GM19452 (cell line): ENCODE measurements at regions not wholly inside any gene's neighbourhood (a gene's known extent, or its start where the extent isn't known, plus 50 kb on each side); places are given as distances from the start of the nearest gene placed in this dataset.

Experiments used
- ATAC-seq: cut with Tn5 transposase; IDR thresholded peaks from one replicate; pipeline ENCODE4 v1.9.1; 2021; ENCODE audit not compliant: unreplicated experiment

GRCh38 chr11:79594834-79595233 is 154.0 kb upstream of the TENM4 start:
- ATAC-seq = no peak

DNA sequence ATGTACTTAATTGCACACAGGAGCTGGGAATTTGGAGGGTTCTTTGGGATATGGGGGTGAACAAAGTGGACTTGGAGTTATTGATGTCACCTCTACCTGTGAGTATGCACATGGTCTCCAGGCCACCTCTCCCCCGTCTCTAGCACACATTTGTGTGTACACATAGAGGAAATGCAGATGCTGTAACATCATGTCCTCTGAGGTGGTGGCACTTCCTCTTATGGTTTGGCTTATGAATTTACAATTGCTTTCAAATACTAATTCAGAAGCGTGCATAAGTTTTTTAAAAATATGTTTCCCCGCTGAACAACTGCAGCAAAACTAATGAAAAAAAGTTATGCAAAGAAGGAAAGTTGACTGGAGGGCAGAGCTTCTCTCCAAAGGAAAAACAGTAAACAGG is 152.0 kb upstream of the TENM4 start:
- no peak for ATAC-seq

DNA sequence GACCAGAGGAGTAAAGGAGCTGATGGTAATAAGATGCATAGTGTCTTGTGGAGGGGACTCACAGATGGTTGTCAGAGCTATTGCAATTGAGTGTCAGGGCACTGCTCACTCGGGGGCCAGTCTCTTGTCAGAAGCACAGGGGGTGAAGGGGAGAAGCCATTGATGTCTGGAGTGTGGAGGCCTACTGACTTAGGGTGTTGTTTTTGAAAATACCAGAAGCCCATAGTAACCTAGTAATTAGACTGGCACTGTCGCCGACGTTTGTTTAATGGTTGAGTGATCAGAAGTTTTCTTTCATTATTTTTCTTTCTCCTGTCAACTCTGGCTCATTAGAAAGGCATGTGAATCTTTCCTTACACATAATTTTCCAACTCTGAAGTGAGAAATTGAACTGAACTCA is 151.6 kb upstream of the TENM4 start:
- ATAC-seq = no peak

GRCh38 chr11:79582434-79582833 is 141.6 kb upstream of the TENM4 start:
- no peak for ATAC-seq

DNA sequence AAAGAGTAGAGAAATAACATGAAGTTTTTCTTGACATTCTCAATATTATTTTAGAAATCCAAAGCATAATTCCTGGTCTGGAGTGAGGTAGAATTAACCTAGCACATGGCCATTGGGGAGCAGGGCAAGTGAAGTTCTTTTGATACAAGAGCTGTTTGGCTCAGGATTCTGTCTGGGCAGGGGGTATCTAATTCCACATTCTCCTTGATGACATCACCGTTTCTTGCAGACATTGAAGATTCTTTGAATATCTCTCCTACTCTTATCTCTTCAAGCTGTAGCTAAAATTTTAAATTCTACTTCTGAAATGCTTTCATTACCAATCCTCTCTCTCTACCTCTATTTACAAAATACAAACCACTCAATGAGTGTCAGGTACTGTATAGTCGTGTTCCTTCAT is 138.2 kb upstream of the TENM4 start:
- ATAC-seq = no peak

DNA sequence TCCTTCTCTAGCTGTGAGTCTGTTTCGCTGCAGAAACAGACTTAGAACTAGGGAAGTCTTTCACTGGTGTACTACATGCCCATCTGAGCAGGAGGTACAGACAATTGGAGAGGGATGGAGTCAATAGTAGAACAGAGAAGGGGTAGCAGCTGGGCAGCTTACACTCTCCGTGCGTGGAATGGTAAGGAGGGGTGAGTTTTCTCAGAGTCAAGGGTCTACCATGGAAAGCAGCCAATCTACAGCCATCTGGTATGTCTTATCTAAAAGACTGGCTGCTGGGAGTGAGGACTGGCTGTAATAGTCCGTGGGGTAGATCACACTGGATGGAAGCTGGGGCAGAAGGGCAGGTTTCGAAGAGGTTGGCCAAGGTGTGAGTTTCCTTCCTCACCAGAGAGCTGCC is 137.3 kb upstream of the TENM4 start:
- no peak for ATAC-seq

- ATAC-seq = no peak
Observed at GRCh38 chr11:79575701-79576100, 134.9 kb upstream of the TENM4 start.

GRCh38 chr11:79570104-79570503 is 129.3 kb upstream of the TENM4 start:
- no peak for ATAC-seq

DNA sequence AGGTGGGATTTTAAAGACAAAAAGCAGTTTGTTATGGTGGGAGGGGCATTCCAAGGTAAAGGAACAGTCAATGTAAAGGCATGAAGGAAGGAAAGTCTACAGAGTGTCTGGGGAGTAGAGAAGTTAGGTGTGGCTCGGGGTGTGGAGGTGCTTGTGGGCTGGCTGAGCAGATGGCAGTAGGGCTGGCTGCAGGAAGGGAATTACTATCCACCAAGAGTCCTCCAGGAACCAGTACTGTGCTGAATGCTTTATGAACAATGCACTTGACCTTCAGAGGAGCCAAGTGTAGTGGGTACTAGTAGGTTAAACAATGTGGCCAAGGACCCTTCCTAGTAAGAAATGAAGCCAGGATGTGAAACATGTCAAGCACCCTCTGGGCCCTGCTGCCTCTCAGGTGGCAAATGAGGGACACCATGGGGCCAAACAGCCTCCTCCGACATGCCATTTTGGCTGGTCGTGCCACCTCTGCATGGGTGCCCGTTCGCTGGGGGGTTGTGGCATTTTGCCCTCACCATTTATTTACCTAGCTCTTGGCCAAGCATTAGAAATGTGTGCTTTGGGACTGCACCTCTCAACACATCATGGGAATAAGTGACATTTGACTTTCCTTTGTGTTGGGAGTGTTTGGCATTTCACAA is 123.6 kb upstream of the TENM4 start:
- no peak for ATAC-seq

GRCh38 chr11:79561496-79561895 is 120.7 kb upstream of the TENM4 start:
- ATAC-seq = no peak

- no peak for ATAC-seq
Observed at GRCh38 chr11:79550809-79551208, 110.0 kb upstream of the TENM4 start.

DNA sequence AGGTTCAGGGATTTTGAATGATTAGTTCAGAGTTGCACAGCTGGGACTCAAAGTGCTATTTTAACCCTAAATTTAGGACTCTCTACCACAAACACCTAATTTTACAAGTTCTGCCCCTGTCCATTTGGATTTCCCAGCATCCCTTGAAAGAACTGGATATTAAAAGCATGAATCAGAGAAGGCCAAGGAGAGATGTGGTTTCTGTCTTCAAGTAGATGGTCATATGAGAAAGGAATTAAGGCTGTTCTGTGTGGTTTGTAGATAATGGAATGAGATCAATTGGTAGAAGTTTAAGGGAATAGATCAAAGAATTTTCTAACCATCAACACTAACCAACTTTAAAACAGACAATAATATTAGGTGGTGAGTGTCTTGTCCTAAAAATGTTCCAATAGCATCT is 106.4 kb upstream of the TENM4 start:
- ATAC-seq = no peak

GRCh38 chr11:79546351-79546750 is 105.5 kb upstream of the TENM4 start:
- no peak for ATAC-seq

- ATAC-seq = no peak
Observed at GRCh38 chr11:79544361-79544760, 103.5 kb upstream of the TENM4 start.

DNA sequence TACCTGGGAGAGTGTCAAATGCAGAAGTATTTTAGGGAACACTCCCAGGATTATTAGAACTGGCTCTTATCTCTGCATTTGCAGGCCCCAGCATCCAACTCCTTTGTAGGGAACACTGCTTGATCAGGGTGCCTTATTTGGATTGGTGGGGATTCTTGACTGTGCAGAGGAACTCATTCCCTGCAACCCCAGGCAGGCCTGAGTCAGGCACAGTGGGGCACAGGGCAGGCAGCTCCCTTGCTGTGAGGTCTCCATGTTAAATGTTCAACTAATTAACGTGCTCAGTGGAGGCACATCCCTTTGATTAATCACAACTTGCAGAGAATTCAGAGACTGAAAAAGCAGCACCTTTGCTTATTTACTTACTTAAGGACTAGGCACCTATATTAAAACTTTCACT is 102.3 kb upstream of the TENM4 start:
- ATAC-seq = no peak

- ATAC-seq = no peak
Observed at GRCh38 chr11:79541466-79541865, 100.6 kb upstream of the TENM4 start.

- no peak for ATAC-seq
Observed at GRCh38 chr11:79538775-79539174, 97.9 kb upstream of the TENM4 start.

GRCh38 chr11:79536155-79536917 is 95.5 kb upstream of the TENM4 start:
- ATAC-seq = no peak

DNA sequence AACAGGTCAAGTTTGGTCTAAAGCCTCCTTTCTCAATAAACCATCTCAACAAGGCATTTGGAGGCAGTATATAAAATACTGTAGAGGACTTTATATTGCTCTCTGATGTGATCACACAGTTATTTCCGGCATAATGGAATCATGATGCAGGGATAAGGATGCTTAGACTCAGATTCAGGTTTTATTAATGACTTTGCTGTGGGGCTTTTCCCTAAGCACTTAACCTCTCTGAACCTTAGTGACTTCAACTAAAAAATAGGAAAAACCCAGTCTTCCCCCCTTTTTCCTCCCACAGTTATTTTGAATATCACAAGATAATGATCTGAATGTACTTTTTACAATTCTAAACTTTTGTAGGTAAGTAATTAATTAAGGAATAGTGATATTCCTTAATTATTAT is 94.8 kb upstream of the TENM4 start:
- ATAC-seq = no peak

GRCh38 chr11:79525257-79525656 is 84.4 kb upstream of the TENM4 start:
- ATAC-seq = no peak

DNA sequence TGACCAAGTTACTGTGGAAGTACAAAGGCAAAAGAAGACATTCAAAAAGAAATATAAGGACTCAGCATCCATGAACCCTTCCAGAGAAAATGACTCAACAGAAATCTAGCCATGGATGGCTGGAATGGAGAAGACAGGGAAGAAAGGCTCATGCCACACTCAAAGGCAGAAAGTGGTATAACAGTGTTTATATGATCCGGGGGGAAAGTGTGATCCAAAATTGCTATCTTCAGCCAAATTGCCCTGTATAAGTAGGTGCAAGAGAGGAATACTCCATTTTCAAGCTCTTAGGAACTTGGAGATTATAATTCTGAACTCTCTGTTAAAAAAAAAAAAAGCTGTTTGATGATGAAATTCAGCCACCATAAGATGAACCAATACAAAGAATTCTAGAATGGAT is 81.8 kb upstream of the TENM4 start:
- ATAC-seq = no peak

GRCh38 chr11:79520086-79520485 is 79.3 kb upstream of the TENM4 start:
- ATAC-seq = no peak

GRCh38 chr11:79515781-79516180 is 75.0 kb upstream of the TENM4 start:
- ATAC-seq = no peak
